Endothelial cell (in vitro differentiated cells): ENCODE measurements at regions not wholly inside any gene's neighbourhood (a gene's known extent, or its start where the extent isn't known, plus 50 kb on each side); places are given as distances from the start of the nearest gene placed in this dataset.

Experiments
- DNase-seq: peaks from one replicate; pipeline ENCODE4 v3.0.0; 2021; ENCODE audit warnings: low spot score
- H3K27ac Mint-ChIP-seq: one replicate; pipeline ENCODE4 v1.8.0; 2021; ENCODE audit warnings: mixed read lengths, inconsistent platforms; ENCODE audit not compliant: unreplicated experiment
- H3K27me3 Mint-ChIP-seq: one replicate; pipeline ENCODE4 v1.8.0; 2021; ENCODE audit warnings: mild to moderate bottlenecking, moderate library complexity, mixed read lengths, inconsistent platforms; ENCODE audit not compliant: unreplicated experiment
- H3K36me3 Mint-ChIP-seq: one replicate; pipeline ENCODE4 v1.8.0; 2021; ENCODE audit warnings: mild to moderate bottlenecking, low read depth, mixed read lengths, inconsistent platforms; ENCODE audit not compliant: unreplicated experiment
- H3K4me1 Mint-ChIP-seq: one replicate; pipeline ENCODE4 v1.8.0; 2021; ENCODE audit warnings: mild to moderate bottlenecking, mixed read lengths, inconsistent platforms; ENCODE audit not compliant: unreplicated experiment
- H3K4me3 Mint-ChIP-seq: one replicate; pipeline ENCODE4 v1.8.0; 2021; ENCODE audit warnings: mild to moderate bottlenecking, mixed read lengths, inconsistent platforms; ENCODE audit not compliant: unreplicated experiment
- H3K9me3 Mint-ChIP-seq: one replicate; pipeline ENCODE4 v1.8.0; 2021; ENCODE audit warnings: mixed read lengths, inconsistent platforms; ENCODE audit not compliant: unreplicated experiment
- CTCF ChIP-seq: fragments of 200-600 bp; sonication (generic); IDR thresholded peaks from one replicate; pipeline ENCODE4 v1.5.0; 2021; ENCODE audit warnings: antibody characterized with exemption; ENCODE audit not compliant: unreplicated experiment

GRCh38 chr2:21746499-21746898 lies 622.7 kb downstream of the TDRD15 start:
- DNase-seq = no peak
- TF ChIP-seq CTCF = no peak
- H3K4me3 Mint-ChIP-seq = no peak overlapping the region
- no peak overlapping the region for H3K27ac Mint-ChIP-seq
- no peaks in the 10 kb centered on the region for H3K4me1 Mint-ChIP-seq
- no peaks in the 10 kb centered on the region for H3K27me3 Mint-ChIP-seq
- no peaks in the 10 kb centered on the region for H3K36me3 Mint-ChIP-seq
- H3K9me3 Mint-ChIP-seq = no peaks in the 10 kb centered on the region

GRCh38 chr2:21748501-21748900 lies 624.7 kb downstream of the TDRD15 start:
- Mint-ChIP-seq H3K4me3 (no peak overlapping the region), H3K4me1 (no peaks in the 10 kb centered on the region)
- no peak for TF ChIP-seq CTCF

GRCh38 chr2:21754164-21754788 lies 630.5 kb downstream of the TDRD15 start:
- no peak overlapping the region for H3K4me3 Mint-ChIP-seq
- H3K9me3 Mint-ChIP-seq = no peaks in the 10 kb centered on the region
- no peaks in the 10 kb centered on the region for H3K4me1 Mint-ChIP-seq
- DNase-seq = no peak
- no peaks in the 10 kb centered on the region for H3K27me3 Mint-ChIP-seq
- H3K36me3 Mint-ChIP-seq = no peaks in the 10 kb centered on the region
- H3K27ac Mint-ChIP-seq = no peak overlapping the region
- TF ChIP-seq CTCF = peak; percentile 29

More at GRCh38 chr2:21748501-21748900, 624.7 kb downstream of the TDRD15 start:
- no peak overlapping the region for H3K27ac Mint-ChIP-seq
- no peak for DNase-seq
- no peaks in the 10 kb centered on the region for H3K36me3 Mint-ChIP-seq
- H3K9me3 Mint-ChIP-seq = no peaks in the 10 kb centered on the region
- H3K27me3 Mint-ChIP-seq = no peaks in the 10 kb centered on the region

- Mint-ChIP-seq H3K9me3 (no peaks in the 10 kb centered on the region), H3K27ac (no peak overlapping the region), H3K4me1 (no peaks in the 10 kb centered on the region), H3K27me3 (no peaks in the 10 kb centered on the region), H3K4me3 (no peak overlapping the region), H3K36me3 (no peaks in the 10 kb centered on the region)
- no peak for TF ChIP-seq CTCF
- no peak for DNase-seq
Observed at GRCh38 chr2:21757805-21758430, 634.1 kb downstream of the TDRD15 start.

GRCh38 chr2:21759819-21760218 lies 636.1 kb downstream of the TDRD15 start:
- no peak for DNase-seq
- Mint-ChIP-seq H3K27me3 (no peaks in the 10 kb centered on the region), H3K36me3 (no peaks in the 10 kb centered on the region), H3K9me3 (no peaks in the 10 kb centered on the region), H3K4me1 (no peaks in the 10 kb centered on the region), H3K4me3 (no peak overlapping the region), H3K27ac (no peak overlapping the region)
- no peak for TF ChIP-seq CTCF
